SIG-M5 (cell line): ENCODE measurements at regions not wholly inside any gene's neighbourhood (a gene's known extent, or its start where the extent isn't known, plus 50 kb on each side); places are given as distances from the start of the nearest gene placed in this dataset.

Experiments used
- DNase-seq: peaks from one replicate; lab custom pipeline; 2025; lab: John Stamatoyannopoulos, UW

- no peak for DNase-seq
Measured at GRCh38 chr7:46989247-46989646, 592.7 kb downstream of the TNS3 start.

GRCh38 chr7:46982928-46983327 is 599.0 kb downstream of the TNS3 start:
- DNase-seq = no peak

GRCh38 chr7:46979439-46979838 is 602.5 kb downstream of the TNS3 start:
- DNase-seq = no peak

- DNase-seq = no peak
Measured at GRCh38 chr7:46975493-46975892, 606.4 kb downstream of the TNS3 start.

- no peak for DNase-seq
Measured at GRCh38 chr7:46972205-46972604, 609.7 kb downstream of the TNS3 start.

GRCh38 chr7:46970476-46970875 is 611.4 kb downstream of the TNS3 start:
- DNase-seq = no peak

GRCh38 chr7:46970131-46970430 is 611.8 kb downstream of the TNS3 start:
- DNase-seq = no peak

- no peak for DNase-seq
Measured at GRCh38 chr7:46969303-46970130, 612.4 kb downstream of the TNS3 start.

- no peak for DNase-seq
Measured at GRCh38 chr7:46968003-46968402, 613.9 kb downstream of the TNS3 start.

GRCh38 chr7:46963719-46964118 is 618.2 kb downstream of the TNS3 start:
- DNase-seq = no peak

GRCh38 chr7:46960970-46961369 is 620.9 kb downstream of the TNS3 start:
- no peak for DNase-seq

GRCh38 chr7:46957195-46957594 is 624.7 kb downstream of the TNS3 start:
- no peak for DNase-seq

- DNase-seq = no peak
Measured at GRCh38 chr7:46955531-46955930, 626.4 kb downstream of the TNS3 start.

- no peak for DNase-seq
Measured at GRCh38 chr7:46954181-46954580, 627.7 kb downstream of the TNS3 start.

- DNase-seq = no peak
Measured at GRCh38 chr7:46953008-46953407, 628.9 kb downstream of the TNS3 start.

- DNase-seq = no peak
Measured at GRCh38 chr7:46949270-46949931, 632.5 kb downstream of the TNS3 start.

GRCh38 chr7:46948716-46949115 is 633.2 kb downstream of the TNS3 start:
- no peak for DNase-seq

GRCh38 chr7:46945328-46945727 is 636.6 kb downstream of the TNS3 start:
- no peak for DNase-seq

- no peak for DNase-seq
Measured at GRCh38 chr7:46943996-46944395, 637.9 kb downstream of the TNS3 start.

- DNase-seq = no peak
Measured at GRCh38 chr7:46942574-46942973, 639.3 kb downstream of the TNS3 start.

GRCh38 chr7:46940178-46940577 is 641.7 kb downstream of the TNS3 start:
- no peak for DNase-seq

- no peak for DNase-seq
Measured at GRCh38 chr7:46939558-46939957, 642.4 kb downstream of the TNS3 start.

- no peak for DNase-seq
Measured at GRCh38 chr7:46939089-46939488, 642.8 kb downstream of the TNS3 start.

- no peak for DNase-seq
Measured at GRCh38 chr7:46937826-46938225, 644.1 kb downstream of the TNS3 start.
